ENCODE measurements at regions not wholly inside any gene's neighbourhood (a gene's known extent, or its start where the extent isn't known, plus 50 kb on each side); places are given as distances from the start of the nearest gene placed in this dataset.

DNA sequence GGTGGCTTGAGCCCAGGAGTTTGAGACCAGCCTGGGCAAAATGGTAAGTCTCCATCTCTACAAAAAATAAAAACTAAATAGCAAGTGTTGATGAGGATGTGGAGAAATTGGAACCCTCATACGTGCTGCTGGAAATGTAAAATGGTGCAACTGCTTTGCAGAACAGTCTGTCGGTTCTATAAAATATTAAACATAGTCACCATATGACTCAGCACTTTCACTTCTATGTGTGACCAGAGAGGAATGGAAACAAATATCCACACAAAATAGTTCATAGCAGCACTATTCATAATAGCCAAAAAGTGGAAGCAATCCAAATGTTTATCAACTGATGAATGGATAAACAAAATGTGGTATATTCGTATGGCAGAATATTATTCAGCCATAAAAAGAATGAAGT is 60.8 kb upstream of the FMR1 start:
- no peaks in the 10 kb centered on the region for H3K36me3 Mint-ChIP-seq
- H3K4me3 ChIP-seq (ENCODE audit: low read length): no peak overlapping the region
- DNase-seq: no peak

DNA sequence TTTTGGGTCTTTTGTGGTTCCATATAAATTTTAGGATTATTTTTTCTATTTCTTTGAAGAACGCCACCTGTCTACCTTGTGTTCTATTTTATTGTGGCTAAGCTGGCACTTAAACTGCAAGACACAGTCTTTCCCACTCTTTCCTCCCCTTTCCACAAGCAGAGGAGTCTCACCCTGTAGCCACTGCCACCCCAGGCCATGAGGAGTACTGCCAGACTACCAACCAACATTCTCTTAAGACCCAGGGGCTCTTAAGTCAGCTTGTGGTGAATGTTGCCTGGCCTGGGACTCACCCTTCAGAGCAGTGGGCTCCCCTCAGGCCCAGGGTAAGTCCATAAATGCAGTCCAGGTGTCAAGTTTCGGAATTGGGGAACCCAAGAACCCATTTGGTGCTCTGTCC is 58.0 kb upstream of the FMR1 start:
- DNase-seq: no peak
- no peaks in the 10 kb centered on the region for H3K9me3 ChIP-seq (ENCODE audit: low read length)
- Mint-ChIP-seq H3K9me3 (peaks cover 0 to 2% (median 0%) of the 10 kb centered on the region in 5 donors), H3K4me1 (no peaks in the 10 kb centered on the region), H3K27me3 (peaks cover 0 to 3% of the 10 kb centered on the region in 2 donors), H3K4me3 (no peak overlapping the region), H3K27ac (no peak overlapping the region), H3K36me3 (no peaks in the 10 kb centered on the region)
- H3K27me3 ChIP-seq (ENCODE audit: insufficient read depth, low read length, poor library complexity, severe bottlenecking): no peaks in the 10 kb centered on the region
- no peaks in the 10 kb centered on the region for H3K36me3 ChIP-seq (ENCODE audit: insufficient read depth, low read length)
- no peak overlapping the region for H3K4me3 ChIP-seq (ENCODE audit: low read length)
- H3K27ac ChIP-seq (ENCODE audit: low read depth, low read length): no peak overlapping the region
- no peaks in the 10 kb centered on the region for H3K4me1 ChIP-seq (ENCODE audit: insufficient read depth, low read length)
- ChIA-PET CTCF (no interaction called here), POLR2A (no interaction called here)

More for the DNA sequence above, 60.8 kb upstream of the FMR1 start:
- Histone ChIP-seq H3K27me3 (ENCODE audit: insufficient read depth, low read length, poor library complexity, severe bottlenecking) (no peaks in the 10 kb centered on the region), H3K27ac (ENCODE audit: low read depth, low read length) (no peak overlapping the region), H3K36me3 (ENCODE audit: insufficient read depth, low read length) (no peaks in the 10 kb centered on the region), H3K4me1 (ENCODE audit: insufficient read depth, low read length) (no peaks in the 10 kb centered on the region), H3K9me3 (ENCODE audit: low read length) (no peaks in the 10 kb centered on the region)
- Mint-ChIP-seq H3K4me1 (no peaks in the 10 kb centered on the region), H3K4me3 (no peak overlapping the region), H3K27ac (no peak overlapping the region), H3K27me3 (peaks cover 0 to 3% of the 10 kb centered on the region in 2 donors), H3K9me3 (no peaks in the 10 kb centered on the region)
- CTCF ChIA-PET: no interaction called here
- POLR2A ChIA-PET: no interaction called here

DNA sequence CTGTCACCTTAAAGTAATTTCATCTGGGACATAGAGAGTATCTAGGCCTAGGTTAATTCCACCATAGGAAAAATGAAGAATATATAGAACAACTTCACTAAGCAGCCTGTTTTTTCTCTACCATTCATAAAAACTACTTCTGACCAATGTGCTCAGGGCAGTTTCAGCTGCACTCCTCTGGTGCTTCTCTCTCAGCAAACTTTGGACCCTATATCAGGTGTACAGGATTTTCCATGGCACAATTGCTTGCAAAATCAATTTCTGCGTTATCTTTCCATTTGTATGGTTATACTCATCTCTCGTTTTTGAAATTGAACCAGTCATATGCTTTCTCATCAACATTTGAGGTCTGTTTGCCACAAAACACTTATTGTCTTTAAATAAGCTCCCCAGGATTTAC is 52.1 kb upstream of the FMR1 start:
- Mint-ChIP-seq H3K4me1 (no peaks in the 10 kb centered on the region), H3K27ac (no peak overlapping the region), H3K4me3 (no peak overlapping the region), H3K36me3 (no peaks in the 10 kb centered on the region), H3K9me3 (peaks cover 0 to 2% (median 0%) of the 10 kb centered on the region in 5 donors), H3K27me3 (peaks cover 3 to 6% of the 10 kb centered on the region in 2 donors)
- no peaks in the 10 kb centered on the region for H3K27me3 ChIP-seq (ENCODE audit: insufficient read depth, low read length, poor library complexity, severe bottlenecking)
- no peak for DNase-seq
- CTCF ChIA-PET: no interaction called here
- H3K27ac ChIP-seq (ENCODE audit: low read depth, low read length): no peak overlapping the region
- POLR2A ChIA-PET: no interaction called here
- no peak overlapping the region for H3K4me3 ChIP-seq (ENCODE audit: low read length)
- no peaks in the 10 kb centered on the region for H3K36me3 ChIP-seq (ENCODE audit: insufficient read depth, low read length)
- no peaks in the 10 kb centered on the region for H3K4me1 ChIP-seq (ENCODE audit: insufficient read depth, low read length)
- no peaks in the 10 kb centered on the region for H3K9me3 ChIP-seq (ENCODE audit: low read length)

Data from CD8-positive, alpha-beta memory T cell (primary cell).